GM12875 (cell line): ENCODE measurements at regions not wholly inside any gene's neighbourhood (a gene's known extent, or its start where the extent isn't known, plus 50 kb on each side); places are given as distances from the start of the nearest gene placed in this dataset.
"Not testable (repeated sequence)": the region's sequence is repeated elsewhere in the genome, so short reads cannot be mapped to it uniquely, and the experiment has no call there.

Experiments used
- H3K4me3 ChIP-seq: one replicate; pipeline ENCODE4 v1.5.1; 2011; ENCODE audit warnings: low read depth, low read length, control low read depth
- CTCF ChIP-seq: IDR thresholded peaks from 2 replicates; pipeline ENCODE4 v1.5.1; 2011; ENCODE audit warnings: low read depth, mild to moderate bottlenecking, control low read depth, inconsistent platforms, low read length, moderate library complexity, borderline replicate concordance; ENCODE audit not compliant: insufficient read depth

GRCh38 chr12:19760611-19761010, 321.3 kb downstream of the AEBP2 start:
- no peak overlapping the region for H3K4me3 ChIP-seq
- no peak for TF ChIP-seq CTCF

GRCh38 chr12:19761463-19761862, 322.2 kb downstream of the AEBP2 start:
- no peak overlapping the region for H3K4me3 ChIP-seq
- no peak for TF ChIP-seq CTCF

GRCh38 chr12:19763488-19763887, 324.2 kb downstream of the AEBP2 start:
- no peak for TF ChIP-seq CTCF
- H3K4me3 ChIP-seq: no peak overlapping the region

GRCh38 chr12:19764408-19764807, 325.1 kb downstream of the AEBP2 start:
- H3K4me3 ChIP-seq: no peak overlapping the region

GRCh38 chr12:19771858-19772257, 332.6 kb downstream of the AEBP2 start:
- H3K4me3 ChIP-seq: no peak overlapping the region
- TF ChIP-seq CTCF: no peak

More at GRCh38 chr12:19764408-19764807, 325.1 kb downstream of the AEBP2 start:
- no peak for TF ChIP-seq CTCF

- no peak overlapping the region for H3K4me3 ChIP-seq
- TF ChIP-seq CTCF: no peak
Measured at GRCh38 chr12:19772776-19773175, 333.5 kb downstream of the AEBP2 start.

GRCh38 chr12:19775241-19775640, 335.9 kb downstream of the AEBP2 start:
- no peak overlapping the region for H3K4me3 ChIP-seq
- TF ChIP-seq CTCF: no peak

GRCh38 chr12:19775976-19776375, 336.7 kb downstream of the AEBP2 start:
- H3K4me3 ChIP-seq: not testable (repeated sequence)
